ENCODE measurements at regions not wholly inside any gene's neighbourhood (a gene's known extent, or its start where the extent isn't known, plus 50 kb on each side); places are given as distances from the start of the nearest gene placed in this dataset.

DNA sequence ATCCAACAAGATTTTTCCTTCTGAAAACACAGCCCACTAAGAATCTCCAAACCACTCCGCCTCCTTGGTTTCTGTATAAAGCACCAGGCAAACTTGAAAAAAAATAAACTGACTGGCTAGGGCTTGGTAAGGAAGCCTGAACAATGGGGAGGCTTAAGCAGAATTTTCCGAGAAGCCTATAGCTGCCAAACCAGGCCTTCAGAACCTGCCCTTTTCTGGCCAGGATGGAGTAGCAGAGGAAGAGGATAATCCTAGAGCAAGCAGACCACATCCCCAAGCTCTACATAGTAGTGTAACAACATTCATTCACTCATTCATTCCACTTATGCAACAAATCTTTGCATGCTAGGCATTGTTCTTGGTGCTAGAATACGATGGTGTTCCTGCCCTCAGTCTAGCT, 529.6 kb upstream of the ZEB2 start:
- no peaks in the 10 kb centered on the region for H3K27me3 ChIP-seq (ENCODE audit: control insufficient read depth, insufficient read depth)
- WGBS, result 56% methylated on average over 3 of the region's 3 CpGs

DNA sequence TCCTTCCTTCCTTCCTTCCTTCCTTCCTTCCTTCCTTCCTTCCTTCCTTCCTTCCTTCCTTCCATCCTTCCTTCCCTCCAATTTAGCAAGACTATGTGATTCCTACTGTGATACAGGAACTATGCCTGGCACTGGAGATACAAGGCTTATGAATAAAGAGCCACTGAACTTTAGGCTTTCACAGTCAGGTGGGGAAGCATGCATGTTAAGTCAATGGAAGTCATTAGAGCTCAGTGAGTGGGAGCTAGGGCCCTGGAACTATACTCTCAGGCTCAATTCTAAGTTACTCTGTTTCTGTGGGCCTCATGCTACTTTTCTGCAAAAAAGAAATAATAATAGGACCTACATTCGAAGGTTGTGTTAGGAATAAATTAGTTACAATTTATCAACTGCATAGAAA, 527.6 kb upstream of the ZEB2 start:
- Histone ChIP-seq H3K27me3 (ENCODE audit: control insufficient read depth, insufficient read depth) (no peaks in the 10 kb centered on the region), H3K9me3 (ENCODE audit: control insufficient read depth, low read length) (no peaks in the 10 kb centered on the region), H3K4me3 (ENCODE audit: low read length) (no peak overlapping the region), H3K4me1 (ENCODE audit: control insufficient read depth, insufficient read depth, low read length) (no peaks in the 10 kb centered on the region), H3K27ac (ENCODE audit: low read length) (no peak overlapping the region)
- WGBS, result 90% methylated on average over 1 of the region's 1 CpG
- intact Hi-C loops (cut with DNase I), result no loop called here
- ATAC-seq (no peak), DNase-seq (no peak)

More for the DNA sequence above, 529.6 kb upstream of the ZEB2 start:
- H3K4me3 ChIP-seq (ENCODE audit: low read length), result no peak overlapping the region
- no peaks in the 10 kb centered on the region for H3K4me1 ChIP-seq (ENCODE audit: control insufficient read depth, insufficient read depth, low read length)
- DNase-seq, result no peak
- no peaks in the 10 kb centered on the region for H3K9me3 ChIP-seq (ENCODE audit: control insufficient read depth, low read length)
- no peak overlapping the region for H3K27ac ChIP-seq (ENCODE audit: low read length)
- peak in 1 of 2 donors; percentile 96 for ATAC-seq
- intact Hi-C loops (cut with DNase I), result no loop called here

DNA sequence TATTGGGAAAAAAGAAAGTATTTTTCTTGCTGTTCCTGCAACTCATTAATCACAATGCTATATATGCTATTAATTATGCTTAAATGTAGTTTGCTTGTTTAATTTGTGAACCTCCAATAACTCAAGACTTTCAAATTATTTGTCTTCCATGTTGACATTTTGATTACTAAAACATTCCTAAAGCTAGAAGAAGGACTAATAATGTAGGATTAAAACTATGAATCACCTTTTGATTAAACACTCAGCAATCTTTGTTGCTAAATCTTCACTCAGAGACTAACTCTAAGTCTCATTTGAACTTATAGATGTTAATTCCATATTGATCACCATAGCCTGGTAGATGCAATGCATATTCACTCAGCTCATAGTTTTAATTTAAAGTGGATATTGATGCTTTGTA, 524.6 kb upstream of the ZEB2 start:
- no peaks in the 10 kb centered on the region for H3K4me1 ChIP-seq (ENCODE audit: control insufficient read depth, insufficient read depth, low read length)
- ATAC-seq (no peak), DNase-seq (no peak)
- no peaks in the 10 kb centered on the region for H3K27me3 ChIP-seq (ENCODE audit: control insufficient read depth, insufficient read depth)
- intact Hi-C loops (cut with DNase I), result no loop called here
- H3K4me3 ChIP-seq (ENCODE audit: low read length), result no peak overlapping the region
- H3K9me3 ChIP-seq (ENCODE audit: control insufficient read depth, low read length), result no peaks in the 10 kb centered on the region
- no peak overlapping the region for H3K27ac ChIP-seq (ENCODE audit: low read length)

DNA sequence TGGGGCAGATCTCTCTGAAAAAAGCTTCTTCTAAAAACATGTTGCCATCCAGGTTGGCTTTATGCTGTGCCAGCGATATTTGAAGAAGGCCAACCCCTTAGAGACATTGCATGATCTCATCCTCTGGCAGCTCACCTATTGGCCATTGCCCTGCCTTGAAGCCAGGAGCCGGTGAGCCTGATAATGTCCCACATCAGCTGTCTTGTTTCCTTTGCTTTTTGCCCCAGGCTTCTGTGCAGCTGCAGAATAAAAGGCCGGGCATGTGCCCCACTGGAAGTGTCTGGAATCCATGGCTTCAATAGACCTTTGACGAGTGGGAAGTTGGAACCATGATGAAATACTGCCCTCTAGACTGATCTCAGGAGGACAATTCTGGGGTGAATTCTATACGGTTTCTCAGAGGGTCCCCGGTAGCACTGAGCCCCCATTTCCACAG, 523.5 kb upstream of the ZEB2 start:
- ATAC-seq, result peak in 1 of 2 donors; percentile 14
- 65% methylated on average over 6 of the region's 6 CpGs for WGBS

DNA sequence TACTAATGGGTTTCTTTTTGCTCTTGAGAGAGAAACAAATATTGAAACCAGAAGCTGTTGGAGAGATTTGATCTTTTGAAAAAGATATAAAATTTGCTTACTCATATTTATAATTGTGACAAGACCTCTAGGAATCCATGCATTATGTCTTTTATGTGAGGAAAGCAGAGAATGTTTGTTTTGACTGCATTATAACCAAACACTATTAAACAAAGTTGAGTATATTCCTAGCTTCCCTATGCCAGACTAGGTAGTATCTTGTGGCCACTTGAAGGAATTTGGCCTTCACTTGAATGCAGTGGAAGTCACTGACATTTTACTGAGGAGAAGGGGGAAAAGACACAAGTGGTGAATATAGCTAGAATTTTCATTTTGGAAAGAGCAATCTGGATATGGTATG, 521.8 kb upstream of the ZEB2 start:
- DNase-seq (no peak), ATAC-seq (no peak)
- no peak overlapping the region for H3K27ac ChIP-seq (ENCODE audit: low read length)
- H3K4me1 ChIP-seq (ENCODE audit: control insufficient read depth, insufficient read depth, low read length), result peaks cover 4% of the 10 kb centered on the region
- no peaks in the 10 kb centered on the region for H3K27me3 ChIP-seq (ENCODE audit: control insufficient read depth, insufficient read depth)
- intact Hi-C loops (cut with DNase I), result no loop called here
- no peak overlapping the region for H3K4me3 ChIP-seq (ENCODE audit: low read length)
- H3K9me3 ChIP-seq (ENCODE audit: control insufficient read depth, low read length), result no peaks in the 10 kb centered on the region

More for the DNA sequence above, 523.5 kb upstream of the ZEB2 start:
- Histone ChIP-seq H3K27me3 (ENCODE audit: control insufficient read depth, insufficient read depth) (no peaks in the 10 kb centered on the region), H3K4me1 (ENCODE audit: control insufficient read depth, insufficient read depth, low read length) (no peaks in the 10 kb centered on the region), H3K9me3 (ENCODE audit: control insufficient read depth, low read length) (no peaks in the 10 kb centered on the region), H3K4me3 (ENCODE audit: low read length) (no peak overlapping the region), H3K27ac (ENCODE audit: low read length) (no peak overlapping the region)
- intact Hi-C loops (cut with DNase I), result no loop called here
- DNase-seq, result peak in 2 of 3 donors; percentile 34 to 40

DNA sequence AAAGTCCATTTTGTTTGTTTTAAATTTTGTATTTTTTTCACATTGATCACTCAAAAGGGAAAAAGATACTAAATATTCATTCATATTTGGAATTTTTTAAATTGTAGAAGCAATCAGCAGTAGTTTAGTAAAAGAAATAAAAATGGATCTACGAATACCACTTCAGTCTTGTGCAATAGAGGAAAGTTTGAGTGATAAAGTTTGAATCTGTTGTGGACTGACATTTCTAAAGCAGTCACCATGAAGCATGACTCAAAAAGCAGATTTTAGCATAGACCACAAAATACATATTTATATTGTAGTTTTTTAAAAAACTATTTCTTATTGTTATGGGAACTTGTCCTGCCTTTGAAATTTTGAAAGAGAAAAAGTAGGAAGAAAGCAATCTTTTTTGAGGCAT, 520.5 kb upstream of the ZEB2 start:
- H3K27me3 ChIP-seq (ENCODE audit: control insufficient read depth, insufficient read depth), result no peaks in the 10 kb centered on the region
- intact Hi-C loops (cut with DNase I), result no loop called here
- no peak overlapping the region for H3K4me3 ChIP-seq (ENCODE audit: low read length)
- 53% methylated on average over 1 of the region's 1 CpG for WGBS
- ATAC-seq (no peak), DNase-seq (no peak)
- H3K9me3 ChIP-seq (ENCODE audit: control insufficient read depth, low read length), result no peaks in the 10 kb centered on the region
- H3K4me1 ChIP-seq (ENCODE audit: control insufficient read depth, insufficient read depth, low read length), result peaks cover 4% of the 10 kb centered on the region
- H3K27ac ChIP-seq (ENCODE audit: low read length), result no peak overlapping the region

DNA sequence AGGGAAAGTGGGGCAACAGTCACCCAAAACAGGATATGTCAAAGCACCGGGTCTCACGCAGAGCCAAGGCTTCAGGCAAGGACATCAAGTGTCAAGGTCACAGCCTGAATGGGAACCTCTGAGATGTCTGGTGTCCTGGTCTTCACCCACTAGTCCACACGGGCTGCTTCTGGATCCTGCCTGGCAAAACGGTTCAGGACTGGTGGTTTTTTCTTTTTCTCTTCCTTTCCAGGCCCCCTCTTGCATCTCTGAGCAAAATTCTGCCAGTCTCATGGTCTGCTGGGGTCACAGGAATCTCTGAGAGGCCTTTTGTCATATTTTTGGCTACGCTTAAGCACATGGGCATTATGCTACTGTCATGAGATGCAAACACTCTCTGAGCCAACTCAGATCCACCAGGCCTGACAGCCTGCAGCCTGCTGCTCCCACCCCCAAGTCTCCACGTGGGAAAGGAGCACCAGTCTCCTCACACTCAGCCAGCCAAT, 518.2 kb upstream of the ZEB2 start:
- H3K27ac ChIP-seq (ENCODE audit: low read length), result peak overlapping the region; percentile 8
- H3K27me3 ChIP-seq (ENCODE audit: control insufficient read depth, insufficient read depth), result no peaks in the 10 kb centered on the region
- ATAC-seq, result peak; percentile 29 to 48
- no peak for DNase-seq
- no peak overlapping the region for H3K4me3 ChIP-seq (ENCODE audit: low read length)
- 50% methylated on average over 6 of the region's 6 CpGs for WGBS
- no peaks in the 10 kb centered on the region for H3K9me3 ChIP-seq (ENCODE audit: control insufficient read depth, low read length)
- H3K4me1 ChIP-seq (ENCODE audit: control insufficient read depth, insufficient read depth, low read length), result peaks cover 4% of the 10 kb centered on the region
- intact Hi-C loops (cut with DNase I), result no loop called here

DNA sequence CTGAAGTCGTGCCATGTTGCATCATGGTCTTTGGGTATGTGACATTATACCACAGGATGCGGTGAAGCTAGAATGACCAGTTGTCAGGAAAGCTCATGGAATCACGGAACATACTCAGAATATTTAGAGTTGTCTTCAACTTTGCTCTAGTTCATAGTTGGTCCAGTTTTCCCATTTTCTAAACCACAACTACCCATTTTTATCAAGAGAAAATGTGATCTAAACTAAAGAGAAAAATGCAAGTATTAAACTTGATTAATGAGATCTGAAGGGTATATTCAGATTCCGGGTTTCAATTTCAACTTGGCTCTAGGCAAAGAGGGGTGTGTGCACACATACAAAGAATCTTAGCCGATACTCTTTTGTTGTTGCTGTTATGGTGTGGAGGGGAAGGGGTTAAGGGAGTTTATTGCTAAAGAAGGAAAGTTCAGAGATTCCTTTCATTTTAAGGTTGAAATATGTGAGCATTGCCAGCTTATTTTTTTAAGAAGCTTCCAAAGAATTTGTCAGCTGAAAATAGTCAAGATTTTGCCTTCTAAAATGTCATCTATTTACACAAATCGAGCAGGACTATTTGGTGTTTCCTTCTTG, 516.6 kb upstream of the ZEB2 start:
- WGBS, result 69% methylated on average over 6 of the region's 6 CpGs
- ATAC-seq (no peak), DNase-seq (no peak)
- H3K9me3 ChIP-seq (ENCODE audit: control insufficient read depth, low read length), result no peaks in the 10 kb centered on the region
- peak overlapping the region; percentile 32 for H3K4me3 ChIP-seq (ENCODE audit: low read length)
- peaks cover 4% of the 10 kb centered on the region for H3K4me1 ChIP-seq (ENCODE audit: control insufficient read depth, insufficient read depth, low read length)
- intact Hi-C loops (cut with DNase I), result no loop called here
- H3K27ac ChIP-seq (ENCODE audit: low read length), result no peak overlapping the region
- H3K27me3 ChIP-seq (ENCODE audit: control insufficient read depth, insufficient read depth), result no peaks in the 10 kb centered on the region

DNA sequence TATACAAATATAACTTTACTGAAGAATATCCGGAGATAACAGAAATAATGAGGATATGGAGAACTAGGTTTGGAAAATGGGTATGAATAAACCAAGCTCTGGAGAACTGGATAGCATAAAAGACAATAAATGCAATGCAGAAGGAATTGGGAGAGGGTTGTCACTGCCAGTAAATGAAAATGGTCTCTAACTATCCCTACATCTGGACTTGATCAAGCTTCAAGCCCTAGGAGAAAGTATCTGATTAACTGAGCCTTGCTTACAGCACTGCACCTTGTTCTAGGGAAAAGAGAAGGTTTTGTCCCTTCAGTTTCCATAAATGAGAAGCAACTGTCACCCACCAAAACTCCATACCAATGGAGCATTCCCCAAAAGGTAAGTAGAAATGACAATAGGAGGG, 514.6 kb upstream of the ZEB2 start:
- DNase-seq, result no peak
- ATAC-seq, result no peak
- intact Hi-C loops (cut with DNase I), result no loop called here
- WGBS, result 79% methylated on average over 1 of the region's 1 CpG
- H3K9me3 ChIP-seq (ENCODE audit: control insufficient read depth, low read length), result no peaks in the 10 kb centered on the region
- H3K27ac ChIP-seq (ENCODE audit: low read length), result no peak overlapping the region
- no peaks in the 10 kb centered on the region for H3K27me3 ChIP-seq (ENCODE audit: control insufficient read depth, insufficient read depth)
- no peak overlapping the region for H3K4me3 ChIP-seq (ENCODE audit: low read length)
- peaks cover 4% of the 10 kb centered on the region for H3K4me1 ChIP-seq (ENCODE audit: control insufficient read depth, insufficient read depth, low read length)

DNA sequence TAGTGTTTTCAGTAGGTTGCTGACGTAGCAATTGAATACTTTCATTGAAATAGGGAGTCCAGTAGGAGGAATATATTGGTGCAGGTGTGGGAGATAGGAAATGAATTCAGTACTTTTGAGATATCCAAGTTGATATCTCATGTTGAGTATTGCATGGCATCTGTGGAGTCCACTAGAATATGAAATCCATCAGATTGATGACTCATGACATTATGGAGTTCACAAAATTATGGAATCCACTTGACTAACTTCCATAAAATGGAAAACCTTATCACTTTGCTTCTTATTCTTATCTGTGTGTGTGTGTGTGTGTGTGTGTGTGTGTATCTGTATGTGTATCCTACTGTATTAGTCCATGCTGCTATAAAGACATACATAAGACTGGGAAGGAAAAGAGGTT, 513.5 kb upstream of the ZEB2 start:
- Histone ChIP-seq H3K4me1 (ENCODE audit: control insufficient read depth, insufficient read depth, low read length) (peaks cover 6% of the 10 kb centered on the region), H3K27ac (ENCODE audit: low read length) (no peak overlapping the region), H3K4me3 (ENCODE audit: low read length) (no peak overlapping the region), H3K27me3 (ENCODE audit: control insufficient read depth, insufficient read depth) (no peaks in the 10 kb centered on the region), H3K9me3 (ENCODE audit: control insufficient read depth, low read length) (no peaks in the 10 kb centered on the region)
- WGBS, result 92% methylated on average over 1 of the region's 1 CpG
- DNase-seq, result no peak
- intact Hi-C loops (cut with DNase I), result no loop called here
- ATAC-seq, result no peak

DNA sequence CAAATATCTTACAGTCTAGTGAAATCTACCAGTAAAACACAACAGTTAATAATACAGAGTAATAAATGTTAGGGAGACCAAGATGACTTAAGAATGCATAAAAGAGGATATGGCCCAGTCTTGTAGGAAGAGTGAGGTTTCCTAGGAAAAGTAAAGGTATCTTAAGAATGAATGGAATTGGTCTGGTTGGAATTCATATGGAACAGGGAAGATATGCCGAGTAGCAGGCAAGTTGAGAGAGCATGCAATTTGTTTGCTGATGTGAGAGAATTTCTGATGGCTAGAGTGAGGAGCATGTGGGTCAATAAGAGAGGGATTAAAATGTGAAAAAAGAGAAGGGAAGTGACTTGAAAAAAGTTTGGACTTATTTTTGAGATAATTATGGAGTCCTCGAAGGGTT, 512.9 kb upstream of the ZEB2 start:
- intact Hi-C loops (cut with DNase I), result no loop called here
- peaks cover 2% of the 10 kb centered on the region for H3K4me1 ChIP-seq (ENCODE audit: control insufficient read depth, insufficient read depth, low read length)
- ATAC-seq (no peak), DNase-seq (no peak)
- H3K4me3 ChIP-seq (ENCODE audit: low read length), result no peak overlapping the region
- H3K27me3 ChIP-seq (ENCODE audit: control insufficient read depth, insufficient read depth), result no peaks in the 10 kb centered on the region
- no peaks in the 10 kb centered on the region for H3K9me3 ChIP-seq (ENCODE audit: control insufficient read depth, low read length)
- no peak overlapping the region for H3K27ac ChIP-seq (ENCODE audit: low read length)
- WGBS, result 66% methylated on average over 2 of the region's 2 CpGs

DNA sequence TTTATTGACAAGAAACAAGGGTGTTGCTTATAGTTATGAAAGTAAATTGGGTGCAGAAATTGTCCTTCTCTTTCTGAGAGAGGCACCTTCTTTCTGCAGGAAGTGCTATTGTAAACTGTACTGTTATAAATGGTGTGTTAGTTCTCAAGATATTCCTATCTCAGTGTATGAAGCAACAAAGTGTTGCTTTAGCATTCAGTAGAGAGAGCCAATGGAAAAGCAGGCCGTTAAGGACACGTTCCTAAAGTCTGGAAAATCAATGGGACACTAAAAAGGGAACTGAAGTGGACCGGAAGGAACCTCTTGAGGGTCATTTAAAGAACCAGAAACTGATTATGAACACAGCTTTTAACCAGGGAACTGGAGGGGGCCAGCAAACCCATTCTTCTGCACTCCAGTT, 510.0 kb upstream of the ZEB2 start:
- Histone ChIP-seq H3K27me3 (ENCODE audit: control insufficient read depth, insufficient read depth) (no peaks in the 10 kb centered on the region), H3K4me3 (ENCODE audit: low read length) (no peak overlapping the region), H3K4me1 (ENCODE audit: control insufficient read depth, insufficient read depth, low read length) (peaks cover 2% of the 10 kb centered on the region), H3K27ac (ENCODE audit: low read length) (no peak overlapping the region), H3K9me3 (ENCODE audit: control insufficient read depth, low read length) (no peaks in the 10 kb centered on the region)
- ATAC-seq (peak; percentile 49 to 64), DNase-seq (no peak)
- WGBS, result 35% methylated on average over 3 of the region's 3 CpGs
- intact Hi-C loops (cut with DNase I), result no loop called here
